ENCODE measurements at regions not wholly inside any gene's neighbourhood (a gene's known extent, or its start where the extent isn't known, plus 50 kb on each side); places are given as distances from the start of the nearest gene placed in this dataset.

DNA sequence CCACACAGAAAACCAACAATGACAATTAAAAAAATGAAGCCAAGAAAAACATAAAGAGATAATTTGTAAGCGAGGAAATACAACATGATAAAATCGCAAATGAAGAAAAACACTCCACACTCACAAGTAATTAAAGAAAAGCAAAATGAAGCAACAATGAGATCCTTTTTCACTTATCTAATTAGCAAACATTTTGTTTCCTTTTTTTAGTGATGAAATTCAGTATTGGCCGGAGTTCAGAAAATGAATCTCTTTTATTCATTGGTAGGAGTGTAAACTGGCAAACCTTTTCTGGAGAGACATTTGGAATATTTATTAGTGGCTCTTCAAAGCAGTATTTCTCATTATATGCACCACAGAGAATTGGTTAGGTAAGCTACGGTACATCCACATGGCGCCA, 70.6 kb upstream of the POMP start:
- CTCF ChIA-PET (ENCODE audit: partially characterized antibody): no interaction called here
- H3K56ac ChIP-seq (replicated peaks; ENCODE audit: insufficient read length, low read depth, low read length): no peak overlapping the region
- H4K8ac ChIP-seq (ENCODE audit: extremely low read depth, insufficient read depth, low read length): no peak overlapping the region
- no peak overlapping the region for H4K91ac ChIP-seq (replicated peaks; ENCODE audit: insufficient read length, low read length)
- no peak overlapping the region for H3K23ac ChIP-seq (ENCODE audit: insufficient read length)
- H2BK5ac ChIP-seq (ENCODE audit: low read depth, low read length): no peak overlapping the region
- H3K9ac ChIP-seq (replicated peaks in 1 of 4; ENCODE audit: extremely low read depth in 1 of 4, low read depth in 3 of 4, low read length in 3 of 4): no peak overlapping the region
- H3K23me2 ChIP-seq (ENCODE audit: low read depth, low read length): no peaks in the 10 kb centered on the region
- no peak for DNase-seq (ENCODE audit: low read depth in 1 of 2, low spot score in 2 of 2)
- H3K4ac ChIP-seq (replicated peaks; ENCODE audit: insufficient read length, low read depth, low read length): no peak overlapping the region
- no peaks in the 10 kb centered on the region for H3K27me3 ChIP-seq (replicated peaks in 1 of 4; ENCODE audit: control insufficient read depth in 3 of 4, extremely low read depth in 1 of 4, insufficient read depth in 3 of 4, low read length in 3 of 4)
- H2AFZ ChIP-seq (ENCODE audit: low read length): no peak overlapping the region
- H3K79me1 ChIP-seq (ENCODE audit: low read depth, low read length): no peaks in the 10 kb centered on the region
- no peaks in the 10 kb centered on the region for H4K20me1 ChIP-seq (replicated peaks in 1 of 2; ENCODE audit: control insufficient read depth in 1 of 2, insufficient read depth in 2 of 2, low read length in 2 of 2)
- H3K4me3 ChIP-seq (ENCODE audit: extremely low read depth in 1 of 4, insufficient read depth in 2 of 4, low read depth in 3 of 4, low read length in 4 of 4): no peak overlapping the region
- no peak for FAIRE-seq
- no peak overlapping the region for H3K27ac ChIP-seq (ENCODE audit: low read depth, low read length)
- no peaks in the 10 kb centered on the region for H3K79me2 ChIP-seq (ENCODE audit: control insufficient read depth in 1 of 2, insufficient read depth in 2 of 2, low read length in 2 of 2)
- peaks cover 0 to 7% (median 4%) of the 10 kb centered on the region in 4 experiments; a peak in 3 of 7 replicates for H3K4me1 ChIP-seq (replicated peaks in 1 of 4; ENCODE audit: control insufficient read depth in 3 of 4, insufficient read depth in 4 of 4, low read length in 3 of 4)
- H3K9me3 ChIP-seq (ENCODE audit: insufficient read depth in 2 of 2, low read depth in 1 of 2, low read length in 1 of 2): no peaks in the 10 kb centered on the region
- H2BK20ac ChIP-seq (ENCODE audit: low read length): no peak overlapping the region
- no peaks in the 10 kb centered on the region for H3K36me3 ChIP-seq (ENCODE audit: control insufficient read depth in 2 of 4, insufficient read depth in 4 of 4, low read length in 3 of 4)
- H4K5ac ChIP-seq (ENCODE audit: insufficient read length, low read depth, low read length): no peak overlapping the region
- H2BK15ac ChIP-seq (ENCODE audit: low read length): no peak overlapping the region
- no peak overlapping the region for H2BK120ac ChIP-seq (replicated peaks; ENCODE audit: low read depth, low read length)
- H2AK5ac ChIP-seq (ENCODE audit: low read depth, low read length): no peak overlapping the region
- no peak overlapping the region for H3K18ac ChIP-seq (ENCODE audit: extremely low read depth, low read length)
- no peak overlapping the region for H3K4me2 ChIP-seq (ENCODE audit: insufficient read depth in 1 of 2, low read depth in 2 of 2, low read length in 2 of 2)
- no peak overlapping the region for H2BK12ac ChIP-seq (ENCODE audit: low read depth, low read length)
- WGBS, 2 experiments (ENCODE audit: extremely low coverage in 1 of 2, insufficient coverage in 1 of 2, insufficient read length in 1 of 2, insufficient replicate concordance in 2 of 2, low coverage in 1 of 2, low lambda C conversion rate in 2 of 2, missing lambda C conversion rate in 1 of 2): 93% methylated on average over 5 of the region's 5 CpGs; no CpG with 5 or more reads in 1 of the 2 experiments
- POLR2A ChIA-PET (ENCODE audit: partially characterized antibody): no interaction called here
- H3K14ac ChIP-seq (ENCODE audit: insufficient read length): no peak overlapping the region
- TF ChIP-seq, protein P1, sequence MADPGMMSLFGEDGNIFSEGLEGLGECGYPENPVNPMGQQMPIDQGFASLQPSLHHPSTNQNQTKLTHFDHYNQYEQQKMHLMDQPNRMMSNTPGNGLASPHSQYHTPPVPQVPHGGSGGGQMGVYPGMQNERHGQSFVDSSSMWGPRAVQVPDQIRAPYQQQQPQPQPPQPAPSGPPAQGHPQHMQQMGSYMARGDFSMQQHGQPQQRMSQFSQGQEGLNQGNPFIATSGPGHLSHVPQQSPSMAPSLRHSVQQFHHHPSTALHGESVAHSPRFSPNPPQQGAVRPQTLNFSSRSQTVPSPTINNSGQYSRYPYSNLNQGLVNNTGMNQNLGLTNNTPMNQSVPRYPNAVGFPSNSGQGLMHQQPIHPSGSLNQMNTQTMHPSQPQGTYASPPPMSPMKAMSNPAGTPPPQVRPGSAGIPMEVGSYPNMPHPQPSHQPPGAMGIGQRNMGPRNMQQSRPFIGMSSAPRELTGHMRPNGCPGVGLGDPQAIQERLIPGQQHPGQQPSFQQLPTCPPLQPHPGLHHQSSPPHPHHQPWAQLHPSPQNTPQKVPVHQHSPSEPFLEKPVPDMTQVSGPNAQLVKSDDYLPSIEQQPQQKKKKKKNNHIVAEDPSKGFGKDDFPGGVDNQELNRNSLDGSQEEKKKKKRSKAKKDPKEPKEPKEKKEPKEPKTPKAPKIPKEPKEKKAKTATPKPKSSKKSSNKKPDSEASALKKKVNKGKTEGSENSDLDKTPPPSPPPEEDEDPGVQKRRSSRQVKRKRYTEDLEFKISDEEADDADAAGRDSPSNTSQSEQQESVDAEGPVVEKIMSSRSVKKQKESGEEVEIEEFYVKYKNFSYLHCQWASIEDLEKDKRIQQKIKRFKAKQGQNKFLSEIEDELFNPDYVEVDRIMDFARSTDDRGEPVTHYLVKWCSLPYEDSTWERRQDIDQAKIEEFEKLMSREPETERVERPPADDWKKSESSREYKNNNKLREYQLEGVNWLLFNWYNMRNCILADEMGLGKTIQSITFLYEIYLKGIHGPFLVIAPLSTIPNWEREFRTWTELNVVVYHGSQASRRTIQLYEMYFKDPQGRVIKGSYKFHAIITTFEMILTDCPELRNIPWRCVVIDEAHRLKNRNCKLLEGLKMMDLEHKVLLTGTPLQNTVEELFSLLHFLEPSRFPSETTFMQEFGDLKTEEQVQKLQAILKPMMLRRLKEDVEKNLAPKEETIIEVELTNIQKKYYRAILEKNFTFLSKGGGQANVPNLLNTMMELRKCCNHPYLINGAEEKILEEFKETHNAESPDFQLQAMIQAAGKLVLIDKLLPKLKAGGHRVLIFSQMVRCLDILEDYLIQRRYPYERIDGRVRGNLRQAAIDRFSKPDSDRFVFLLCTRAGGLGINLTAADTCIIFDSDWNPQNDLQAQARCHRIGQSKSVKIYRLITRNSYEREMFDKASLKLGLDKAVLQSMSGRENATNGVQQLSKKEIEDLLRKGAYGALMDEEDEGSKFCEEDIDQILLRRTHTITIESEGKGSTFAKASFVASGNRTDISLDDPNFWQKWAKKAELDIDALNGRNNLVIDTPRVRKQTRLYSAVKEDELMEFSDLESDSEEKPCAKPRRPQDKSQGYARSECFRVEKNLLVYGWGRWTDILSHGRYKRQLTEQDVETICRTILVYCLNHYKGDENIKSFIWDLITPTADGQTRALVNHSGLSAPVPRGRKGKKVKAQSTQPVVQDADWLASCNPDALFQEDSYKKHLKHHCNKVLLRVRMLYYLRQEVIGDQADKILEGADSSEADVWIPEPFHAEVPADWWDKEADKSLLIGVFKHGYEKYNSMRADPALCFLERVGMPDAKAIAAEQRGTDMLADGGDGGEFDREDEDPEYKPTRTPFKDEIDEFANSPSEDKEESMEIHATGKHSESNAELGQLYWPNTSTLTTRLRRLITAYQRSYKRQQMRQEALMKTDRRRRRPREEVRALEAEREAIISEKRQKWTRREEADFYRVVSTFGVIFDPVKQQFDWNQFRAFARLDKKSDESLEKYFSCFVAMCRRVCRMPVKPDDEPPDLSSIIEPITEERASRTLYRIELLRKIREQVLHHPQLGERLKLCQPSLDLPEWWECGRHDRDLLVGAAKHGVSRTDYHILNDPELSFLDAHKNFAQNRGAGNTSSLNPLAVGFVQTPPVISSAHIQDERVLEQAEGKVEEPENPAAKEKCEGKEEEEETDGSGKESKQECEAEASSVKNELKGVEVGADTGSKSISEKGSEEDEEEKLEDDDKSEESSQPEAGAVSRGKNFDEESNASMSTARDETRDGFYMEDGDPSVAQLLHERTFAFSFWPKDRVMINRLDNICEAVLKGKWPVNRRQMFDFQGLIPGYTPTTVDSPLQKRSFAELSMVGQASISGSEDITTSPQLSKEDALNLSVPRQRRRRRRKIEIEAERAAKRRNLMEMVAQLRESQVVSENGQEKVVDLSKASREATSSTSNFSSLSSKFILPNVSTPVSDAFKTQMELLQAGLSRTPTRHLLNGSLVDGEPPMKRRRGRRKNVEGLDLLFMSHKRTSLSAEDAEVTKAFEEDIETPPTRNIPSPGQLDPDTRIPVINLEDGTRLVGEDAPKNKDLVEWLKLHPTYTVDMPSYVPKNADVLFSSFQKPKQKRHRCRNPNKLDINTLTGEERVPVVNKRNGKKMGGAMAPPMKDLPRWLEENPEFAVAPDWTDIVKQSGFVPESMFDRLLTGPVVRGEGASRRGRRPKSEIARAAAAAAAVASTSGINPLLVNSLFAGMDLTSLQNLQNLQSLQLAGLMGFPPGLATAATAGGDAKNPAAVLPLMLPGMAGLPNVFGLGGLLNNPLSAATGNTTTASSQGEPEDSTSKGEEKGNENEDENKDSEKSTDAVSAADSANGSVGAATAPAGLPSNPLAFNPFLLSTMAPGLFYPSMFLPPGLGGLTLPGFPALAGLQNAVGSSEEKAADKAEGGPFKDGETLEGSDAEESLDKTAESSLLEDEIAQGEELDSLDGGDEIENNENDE (IDR thresholded peaks at IDR 0.05; ENCODE audit: insufficient replicate concordance, low read length): no peak
- no peak for TF ChIP-seq POLR2A (IDR thresholded peaks at IDR 0.05; ENCODE audit: control extremely low read depth in 1 of 2, low read depth in 2 of 2, low read length in 2 of 2)
